GM19328 (cell line): ENCODE measurements at regions not wholly inside any gene's neighbourhood (a gene's known extent, or its start where the extent isn't known, plus 50 kb on each side); places are given as distances from the start of the nearest gene placed in this dataset.
"Not testable (repeated sequence)": the region's sequence is repeated elsewhere in the genome, so short reads cannot be mapped to it uniquely, and the experiment has no call there.

ENCODE experiments used
- ATAC-seq: cut with Tn5 transposase; IDR thresholded peaks from one replicate; pipeline ENCODE4 v1.9.1; 2021; ENCODE audit warnings: mild to moderate bottlenecking, moderate library complexity; ENCODE audit not compliant: unreplicated experiment

DNA sequence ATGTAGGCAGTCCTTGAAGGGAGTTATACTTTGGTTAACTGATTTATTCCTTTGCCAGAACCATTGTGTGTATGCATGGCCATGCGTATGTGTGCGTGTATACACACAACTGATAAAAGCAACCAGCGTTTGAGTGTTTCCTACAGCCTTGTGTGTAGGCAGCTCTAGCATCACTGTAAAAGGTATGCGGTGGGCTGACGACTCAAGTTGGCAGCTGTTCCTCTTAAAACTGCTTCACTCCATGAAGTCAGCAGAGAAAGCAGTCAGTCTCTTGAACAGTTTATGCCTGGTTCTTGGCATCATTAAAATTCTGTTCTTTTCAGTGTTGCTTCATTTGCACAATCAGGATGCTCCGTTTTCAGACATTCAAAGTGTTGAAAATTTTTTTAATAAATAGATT, 103.5 kb upstream of the FRMPD4 start:
- no peak for ATAC-seq

DNA sequence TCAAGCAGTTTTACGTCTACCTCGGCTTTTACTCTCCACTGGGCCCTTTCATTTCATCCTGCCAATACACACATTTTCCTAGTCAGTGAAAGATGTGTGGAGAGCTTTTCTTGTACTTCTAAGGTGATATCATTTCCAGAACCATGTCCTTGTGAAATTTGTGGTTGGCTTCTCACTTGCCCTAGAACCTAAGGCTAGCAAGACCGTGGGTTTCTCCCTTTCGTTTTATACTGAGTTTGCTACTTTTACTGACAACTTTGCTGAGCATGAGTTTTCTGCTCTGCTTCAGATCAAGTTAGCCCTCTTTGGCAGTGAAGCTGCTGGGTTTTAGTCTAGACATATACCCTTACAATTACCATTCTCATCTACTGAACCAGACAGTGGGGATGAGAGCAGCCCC, 95.7 kb upstream of the FRMPD4 start:
- no peak for ATAC-seq

DNA sequence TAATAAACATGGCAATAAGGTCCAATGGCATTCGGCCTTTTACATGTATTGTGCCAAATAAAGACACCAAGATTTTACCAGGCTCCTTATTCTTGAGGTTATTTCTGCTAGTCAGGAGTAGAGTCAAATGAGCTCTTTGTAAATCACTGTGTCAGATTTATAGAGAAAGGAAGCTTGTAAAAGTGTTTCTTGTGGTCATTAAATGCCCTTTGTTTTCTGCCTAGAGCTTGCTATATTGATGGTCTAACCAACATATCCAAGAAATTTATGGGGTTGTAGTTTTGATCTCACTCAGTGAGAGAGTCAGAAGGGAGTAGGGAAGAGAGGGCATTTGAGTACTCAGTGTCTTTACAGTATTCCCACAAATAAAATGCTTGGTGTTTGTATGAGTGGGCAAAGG, 86.2 kb upstream of the FRMPD4 start:
- no peak for ATAC-seq

DNA sequence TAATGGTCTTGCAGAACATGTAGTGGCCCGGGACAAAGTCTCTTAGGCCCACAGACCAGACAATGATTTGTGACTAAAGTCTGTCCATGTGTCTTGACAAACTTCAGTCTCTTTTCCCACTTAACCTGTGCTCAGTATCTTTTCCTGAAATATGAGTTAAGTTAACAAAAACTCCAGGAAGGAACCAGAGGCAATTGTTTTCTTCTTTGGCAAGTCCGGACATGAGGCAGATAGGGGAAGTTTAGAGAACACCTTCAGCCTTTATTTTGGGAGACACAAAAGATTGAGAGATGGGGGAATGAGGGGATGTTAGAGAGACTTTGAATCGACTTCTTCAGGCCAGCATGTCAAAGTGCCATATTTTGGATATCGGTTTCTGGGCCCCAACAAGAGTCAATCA, 80.2 kb upstream of the FRMPD4 start:
- no peak for ATAC-seq

DNA sequence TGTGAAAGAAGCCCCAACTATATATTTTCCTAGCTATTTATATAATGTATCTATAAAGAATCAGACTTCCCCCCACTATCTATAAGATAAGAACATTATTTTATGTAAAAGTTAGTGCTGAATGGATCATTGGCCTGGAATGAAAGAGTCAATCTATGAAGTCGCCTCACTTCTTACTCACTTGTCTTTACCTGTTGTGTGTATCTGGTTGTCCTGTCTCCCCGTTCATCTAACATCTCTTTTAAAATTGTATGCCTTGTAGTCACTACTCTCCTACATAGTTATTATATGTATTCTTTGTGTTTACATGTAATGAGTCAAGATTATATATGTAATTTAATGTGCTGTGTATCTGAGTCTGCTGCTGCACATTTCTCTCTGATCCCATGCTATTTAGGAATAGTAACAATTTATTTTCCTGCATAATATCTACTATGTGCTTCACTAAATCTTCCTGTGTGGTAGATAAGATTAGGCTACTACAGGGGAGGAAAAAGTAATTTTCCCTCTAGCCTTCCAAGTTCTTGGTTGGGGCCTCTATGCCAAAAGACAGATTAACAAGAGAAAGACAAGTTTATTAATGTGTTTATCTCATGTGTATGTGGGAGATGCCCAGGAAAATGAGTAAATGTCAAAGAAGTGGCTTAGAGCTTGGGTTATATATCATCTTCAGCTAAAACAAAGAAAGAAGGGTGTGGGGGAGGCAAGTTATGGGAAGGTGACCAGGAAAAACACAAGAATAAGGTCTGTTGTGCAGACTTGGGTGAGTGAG, 77.6 kb upstream of the FRMPD4 start:
- ATAC-seq: no peak

DNA sequence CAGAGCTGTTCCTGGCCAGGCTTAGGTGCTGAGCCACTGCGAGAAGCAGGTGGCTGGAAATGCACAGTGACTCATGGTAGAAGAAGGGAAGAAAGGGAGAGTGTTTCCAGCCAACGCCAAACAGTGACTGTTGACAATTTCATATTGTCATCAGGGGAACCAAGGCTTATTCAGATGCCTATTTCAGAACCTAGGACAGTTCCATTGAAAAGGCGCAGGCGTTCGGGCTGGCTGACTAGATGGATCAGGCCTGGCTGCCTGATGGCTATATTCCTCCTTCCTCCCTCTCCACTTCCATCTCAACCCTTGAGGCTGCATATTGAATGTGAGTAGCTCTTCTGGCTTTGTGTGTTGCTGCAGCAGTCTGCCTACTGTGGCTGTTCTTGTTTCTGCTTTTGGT, 73.0 kb upstream of the FRMPD4 start:
- no peak for ATAC-seq

DNA sequence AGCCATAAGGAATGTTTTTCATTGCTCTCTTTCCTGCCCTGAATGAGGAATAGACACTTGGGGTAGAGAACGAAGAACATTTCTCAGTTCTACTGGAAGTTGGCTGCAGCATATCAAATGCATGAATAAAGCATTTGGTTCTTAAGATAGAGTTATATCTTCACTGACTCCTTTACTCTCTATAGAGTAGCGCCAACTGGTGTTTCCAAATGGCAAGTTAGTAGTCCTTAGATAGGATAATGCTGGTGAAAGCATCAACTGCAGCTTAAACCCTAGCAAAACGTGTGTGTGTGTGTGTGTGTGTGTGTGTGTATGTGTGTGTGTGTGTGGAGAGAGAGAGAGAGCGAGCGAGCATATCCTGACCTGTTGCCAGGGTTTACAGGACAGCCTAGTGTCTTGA, 62.2 kb upstream of the FRMPD4 start:
- ATAC-seq: no peak

DNA sequence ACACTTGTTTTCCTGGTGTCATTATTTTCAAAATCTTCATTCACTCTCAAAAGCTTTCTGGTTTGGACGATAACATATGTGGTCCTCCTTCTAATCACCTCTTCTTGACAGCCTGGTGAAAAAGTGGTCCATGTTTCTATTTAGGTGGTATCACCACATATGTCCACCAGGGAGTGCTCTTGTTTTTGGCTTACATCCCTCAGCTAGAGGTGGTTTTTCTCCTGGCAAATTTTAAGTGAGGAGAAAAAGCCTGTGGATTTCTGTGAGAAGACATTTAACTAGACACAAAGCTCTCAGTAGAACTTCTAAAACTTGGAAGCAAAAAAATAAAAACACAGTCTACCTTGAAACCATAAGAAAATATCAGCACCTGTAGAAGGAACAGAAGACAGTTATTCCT, 58.0 kb upstream of the FRMPD4 start:
- ATAC-seq: no peak

DNA sequence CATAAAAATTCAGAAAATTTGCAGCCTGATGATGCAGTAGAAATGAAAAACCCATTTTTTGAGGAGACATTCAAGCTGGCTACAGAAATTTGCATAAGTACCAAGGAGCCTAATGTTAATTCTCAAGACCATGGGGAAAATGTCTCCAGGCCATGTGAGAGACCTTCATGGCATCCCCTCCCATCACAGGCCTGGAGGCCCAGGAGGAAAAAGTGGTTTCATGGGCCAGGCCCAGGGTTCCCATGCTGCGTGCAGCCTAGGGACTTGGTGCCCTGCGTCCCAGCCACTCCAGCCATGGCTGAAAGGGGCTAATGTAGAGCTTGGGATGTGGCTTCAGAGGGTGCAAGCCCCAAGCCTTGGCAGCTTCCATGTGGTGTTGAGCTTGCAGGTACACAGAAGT, 55.3 kb upstream of the FRMPD4 start:
- ATAC-seq: not testable (repeated sequence)
